Neuron (in vitro differentiated cells): ENCODE measurements at regions not wholly inside any gene's neighbourhood (a gene's known extent, or its start where the extent isn't known, plus 50 kb on each side); places are given as distances from the start of the nearest gene placed in this dataset.
"Not testable (repeated sequence)": the region's sequence is repeated elsewhere in the genome, so short reads cannot be mapped to it uniquely, and the experiment has no call there.

Experiments
- H2AFZ ChIP-seq: one replicate; pipeline ENCODE4 v1.6.1; 2013; ENCODE audit warnings: low read depth, mild to moderate bottlenecking, inconsistent platforms, low read length, moderate library complexity
- H3K27me3 ChIP-seq: one replicate; pipeline ENCODE4 v1.6.1; 2013; ENCODE audit warnings: low read length; ENCODE audit not compliant: insufficient read depth
- H3K36me3 ChIP-seq: one replicate; pipeline ENCODE4 v1.6.1; 2013; ENCODE audit warnings: low read length; ENCODE audit not compliant: insufficient read depth
- H3K4me1 ChIP-seq: one replicate; pipeline ENCODE4 v1.6.1; 2013; ENCODE audit warnings: low read length; ENCODE audit not compliant: insufficient read depth
- H3K4me3 ChIP-seq: 2 replicates; pipeline ENCODE4 v1.5.1; 2013; ENCODE audit warnings: mild to moderate bottlenecking, low read length, moderate library complexity
- H3K9me3 ChIP-seq: one replicate; pipeline ENCODE4 v1.6.1; 2013; ENCODE audit warnings: low read length

DNA sequence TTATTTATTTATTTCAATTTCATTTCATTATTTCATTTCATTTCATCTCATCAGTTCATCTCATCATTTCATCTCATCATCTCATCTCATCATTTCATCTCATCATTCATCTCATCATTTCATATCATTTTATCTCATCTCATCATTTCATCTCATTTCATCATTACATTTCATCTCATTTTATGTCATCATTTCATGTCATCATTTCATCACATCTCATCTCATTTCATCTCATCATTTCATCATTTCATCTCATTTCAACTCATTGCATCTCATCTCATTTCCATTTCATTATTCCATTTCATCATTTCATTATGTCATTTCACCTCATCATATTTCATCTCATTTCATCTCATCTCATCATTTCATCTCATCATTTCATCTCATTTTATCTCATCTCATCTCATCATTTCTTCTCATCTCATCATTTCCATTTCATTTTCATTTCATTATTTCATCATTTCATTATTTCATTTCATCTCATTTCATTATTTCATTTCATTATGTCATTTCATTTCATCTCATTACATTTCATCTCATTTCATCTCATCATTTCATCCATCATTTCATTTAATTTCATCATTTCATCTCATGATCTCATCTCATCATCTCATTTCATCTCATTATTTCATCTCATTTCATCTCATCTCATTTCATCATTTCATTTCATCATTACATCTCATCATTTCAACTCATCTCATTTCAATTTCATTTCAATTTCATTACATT, 2868.6 kb downstream of the RPIA start:
- H3K4me1 ChIP-seq, H3K36me3 ChIP-seq, H2AFZ ChIP-seq, H3K27me3 ChIP-seq, H3K9me3 ChIP-seq, H3K4me3 ChIP-seq: not testable (repeated sequence)

DNA sequence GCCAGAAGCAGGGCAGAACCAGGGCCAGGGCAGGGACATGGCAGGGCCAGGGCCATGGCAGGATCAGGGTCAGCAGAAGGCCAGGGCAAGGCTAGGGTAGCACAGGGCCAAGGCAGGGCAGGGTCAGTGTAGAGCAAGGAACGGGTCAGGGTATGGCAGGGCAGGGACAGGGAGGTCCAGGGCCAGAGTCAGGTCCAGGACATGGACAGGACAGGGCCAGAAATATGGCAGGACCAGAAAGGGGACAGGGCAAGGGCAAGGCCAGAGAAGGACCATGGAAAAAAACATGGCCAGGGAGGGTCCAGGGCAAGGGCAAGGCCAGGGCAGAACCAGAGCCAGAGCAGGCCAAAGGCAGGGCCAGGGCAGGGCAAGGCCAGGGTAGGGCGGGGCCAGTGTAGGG, 2870.7 kb downstream of the RPIA start:
- H3K27me3 ChIP-seq, H2AFZ ChIP-seq, H3K4me1 ChIP-seq, H3K4me3 ChIP-seq, H3K36me3 ChIP-seq, H3K9me3 ChIP-seq: not testable (repeated sequence)

DNA sequence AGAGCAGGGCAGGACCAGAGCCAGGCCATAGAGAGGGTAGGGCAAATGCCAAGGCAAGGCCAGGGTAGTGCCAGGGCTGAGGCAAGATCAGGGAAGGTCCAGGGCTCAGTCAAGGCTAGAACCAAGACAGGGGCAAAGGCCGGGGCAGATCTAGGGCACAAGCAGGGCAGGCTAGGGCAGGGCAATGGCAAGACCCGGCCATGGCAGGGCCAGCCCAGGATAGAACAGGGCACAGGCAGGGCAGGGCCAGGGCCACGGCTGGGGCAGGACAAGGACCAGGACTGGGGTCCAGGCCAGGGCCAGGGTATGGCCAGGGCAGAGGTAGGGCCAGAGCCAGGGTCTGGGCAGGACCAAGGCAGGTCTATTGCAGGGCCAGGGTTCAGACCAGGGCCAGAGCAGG, 2873.2 kb downstream of the RPIA start:
- not testable (repeated sequence) for H2AFZ ChIP-seq, H3K36me3 ChIP-seq

DNA sequence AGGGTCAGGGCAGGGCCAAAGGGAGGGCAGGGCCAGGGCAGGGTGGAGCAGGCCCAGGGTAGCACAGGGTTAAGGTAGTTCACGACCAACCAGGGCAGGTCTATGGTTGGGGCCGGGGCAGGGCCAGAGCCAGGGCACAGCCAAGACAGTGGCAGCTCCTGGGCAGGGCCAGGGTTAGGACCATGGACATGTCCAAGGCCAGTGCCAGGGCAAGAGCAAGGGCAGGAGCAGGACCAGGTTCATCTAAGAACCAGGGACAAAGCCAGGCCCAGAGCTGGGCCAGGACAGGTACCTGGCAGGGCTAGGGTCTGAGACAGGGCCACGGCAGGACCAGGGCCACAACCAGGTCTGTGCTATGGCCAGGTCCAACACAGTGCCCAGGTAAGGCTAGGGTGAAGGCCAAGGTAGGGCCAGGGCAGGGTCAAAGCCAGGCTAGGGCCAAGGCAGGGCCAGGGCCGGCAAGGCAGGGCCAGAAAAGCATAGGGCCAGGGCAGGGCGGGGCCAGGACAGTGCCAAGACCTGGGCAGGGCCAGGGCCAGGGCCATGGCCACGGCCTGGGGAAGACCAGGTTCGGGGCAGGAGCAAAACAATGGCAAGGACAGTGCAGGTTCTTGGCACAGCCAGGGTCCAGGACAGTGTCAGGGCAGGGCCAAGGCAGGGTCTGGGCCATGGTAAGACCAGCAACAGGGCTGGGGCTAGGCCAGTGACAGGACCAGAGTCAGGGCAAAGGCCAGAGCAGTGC, 2874.4 kb downstream of the RPIA start:
- H2AFZ ChIP-seq, H3K36me3 ChIP-seq, H3K4me1 ChIP-seq, H3K4me3 ChIP-seq, H3K27me3 ChIP-seq, H3K9me3 ChIP-seq: not testable (repeated sequence)

More for the DNA sequence above, 2873.2 kb downstream of the RPIA start:
- H3K4me3 ChIP-seq, H3K27me3 ChIP-seq, H3K4me1 ChIP-seq, H3K9me3 ChIP-seq: not testable (repeated sequence)

DNA sequence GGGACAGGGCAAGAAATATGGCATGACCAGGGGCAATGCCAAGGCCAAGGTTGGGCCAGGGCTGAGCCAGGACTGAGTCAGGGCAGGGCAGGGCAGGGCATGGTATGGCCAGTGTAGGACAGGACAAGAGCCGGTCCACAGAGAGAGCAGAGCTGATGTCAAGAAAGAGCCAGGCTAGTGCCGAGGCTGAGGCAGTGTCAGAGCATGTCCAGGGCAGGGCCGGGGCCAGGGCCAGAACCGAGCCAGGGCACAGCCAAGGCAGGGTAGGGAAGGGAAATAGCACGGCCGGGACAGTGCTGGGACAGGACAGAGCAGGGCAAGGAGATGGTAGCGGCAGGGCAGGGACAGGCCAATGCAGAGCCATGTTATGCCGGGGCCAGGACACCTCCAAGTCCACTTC, 2875.1 kb downstream of the RPIA start:
- not testable (repeated sequence) for H3K9me3 ChIP-seq, H3K4me3 ChIP-seq, H3K36me3 ChIP-seq, H2AFZ ChIP-seq, H3K27me3 ChIP-seq, H3K4me1 ChIP-seq

DNA sequence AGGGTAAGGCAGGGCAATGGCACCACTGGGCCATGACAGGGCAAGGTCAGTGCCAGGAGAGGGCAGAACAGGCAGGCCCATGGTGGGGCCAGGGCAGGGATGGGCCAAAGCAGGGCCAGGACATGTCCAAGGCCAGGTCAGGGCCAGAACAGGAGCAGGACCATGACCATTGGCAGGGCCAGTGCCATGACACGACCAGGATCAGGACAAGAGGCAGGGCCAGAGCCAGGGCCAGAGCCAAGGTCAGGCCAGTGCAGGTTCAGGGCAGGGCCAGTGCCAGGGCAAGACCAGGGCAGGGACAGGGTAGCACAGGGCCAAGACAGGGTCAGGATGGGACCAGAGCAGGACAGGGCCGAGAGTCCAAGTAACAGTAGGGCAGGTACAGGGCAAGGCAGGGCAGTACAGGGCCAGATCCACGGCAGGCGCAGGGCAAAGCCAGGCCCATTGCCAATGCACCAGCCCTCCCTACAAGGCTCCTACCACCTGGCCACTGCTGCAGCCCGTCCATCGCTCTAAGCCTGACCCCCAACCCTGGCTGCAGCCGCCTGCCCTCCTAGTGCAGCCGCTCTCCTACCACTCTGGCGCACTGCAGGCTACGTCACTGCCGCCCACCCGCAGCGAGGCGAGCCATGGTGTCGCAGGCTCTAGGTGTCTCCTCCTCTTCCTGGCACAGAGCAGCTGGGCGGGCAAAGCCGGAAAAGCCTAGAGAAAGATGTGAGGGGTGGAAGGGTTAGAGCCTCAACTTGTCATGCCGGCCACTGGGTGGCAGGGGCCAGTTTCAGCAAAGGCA, 2876.3 kb downstream of the RPIA start:
- not testable (repeated sequence) for H3K4me3 ChIP-seq, H3K27me3 ChIP-seq, H3K9me3 ChIP-seq, H3K36me3 ChIP-seq, H2AFZ ChIP-seq, H3K4me1 ChIP-seq

DNA sequence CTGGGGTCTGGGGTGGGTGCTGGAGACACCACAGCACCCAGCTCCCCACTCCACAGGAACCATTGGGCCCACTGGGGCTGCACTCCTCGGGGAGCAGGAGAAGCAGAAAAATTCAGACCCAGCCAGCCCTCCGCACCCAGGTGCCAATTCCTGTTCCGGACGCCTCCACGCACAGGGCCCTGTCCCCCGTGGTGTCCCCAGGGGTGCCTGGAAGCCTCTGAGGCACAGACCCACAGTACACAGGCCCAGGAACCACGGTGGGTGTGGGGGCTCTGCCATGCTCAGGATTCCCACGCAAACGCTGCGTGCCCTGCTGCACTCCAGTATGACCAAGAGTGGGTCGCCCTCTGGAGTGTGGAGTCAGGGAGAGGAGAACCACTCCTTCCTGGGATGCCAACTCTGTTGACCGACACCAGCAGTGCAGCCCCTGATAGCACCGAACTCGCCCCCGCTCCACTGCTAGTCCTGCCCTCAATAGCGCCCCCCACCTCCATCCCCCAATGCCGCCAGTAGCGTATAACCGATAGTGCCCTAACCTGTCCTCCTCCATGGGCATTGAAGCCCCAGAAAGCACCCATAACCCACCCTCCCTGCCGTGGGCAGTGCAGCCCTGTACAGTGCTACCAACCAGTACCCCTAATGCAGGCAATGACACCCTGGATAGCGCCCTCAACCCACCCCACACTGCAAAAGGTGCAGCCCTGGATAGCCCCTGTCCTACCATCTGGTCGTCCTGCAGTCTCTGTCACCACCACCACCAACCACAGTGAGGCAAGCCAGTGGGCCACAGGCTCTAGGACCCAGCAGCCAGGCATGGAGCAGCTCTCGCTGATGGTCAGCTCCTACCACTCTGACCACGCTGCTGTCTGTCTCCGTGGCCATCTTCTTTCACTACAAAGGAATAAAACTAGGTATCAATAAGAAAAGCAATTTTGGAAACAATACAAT, 2877.2 kb downstream of the RPIA start:
- H2AFZ ChIP-seq, H3K27me3 ChIP-seq, H3K9me3 ChIP-seq, H3K4me1 ChIP-seq, H3K4me3 ChIP-seq, H3K36me3 ChIP-seq: not testable (repeated sequence)

DNA sequence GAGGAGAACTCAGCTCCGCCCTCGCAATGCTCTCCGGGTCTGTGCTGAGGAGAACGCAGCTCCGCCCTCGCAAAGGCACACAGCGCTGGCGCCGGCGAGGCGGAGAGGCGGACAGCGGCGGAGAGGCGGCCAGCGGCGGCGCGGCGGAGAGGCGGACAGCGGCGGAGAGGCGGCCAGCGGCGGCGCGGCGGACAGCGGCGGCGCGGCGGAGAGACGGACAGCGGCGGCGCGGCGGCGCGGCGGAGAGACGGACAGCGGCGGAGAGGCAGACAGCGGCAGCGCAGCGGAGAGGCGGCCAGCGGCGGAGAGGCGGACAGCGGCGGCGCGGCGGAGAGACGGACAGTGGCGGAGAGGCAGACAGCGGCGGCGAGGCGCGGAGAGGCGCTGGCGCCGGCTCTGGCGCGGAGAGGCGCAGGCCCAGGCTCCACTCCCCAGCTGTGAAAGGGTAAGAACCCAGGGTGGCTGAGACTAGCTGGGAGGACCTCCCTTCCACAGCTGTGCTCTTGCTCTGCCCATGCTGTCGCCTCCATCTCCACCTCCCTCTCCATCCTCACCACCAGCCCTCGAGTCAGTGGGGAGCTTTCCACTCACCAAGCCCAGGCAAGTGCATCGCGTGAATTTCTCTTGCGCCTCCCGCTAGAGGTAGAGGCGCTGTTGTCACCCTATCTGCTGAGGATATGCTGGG, 2879.9 kb downstream of the RPIA start:
- H3K36me3 ChIP-seq, H3K27me3 ChIP-seq, H3K4me3 ChIP-seq, H3K4me1 ChIP-seq, H3K9me3 ChIP-seq, H2AFZ ChIP-seq: not testable (repeated sequence)

DNA sequence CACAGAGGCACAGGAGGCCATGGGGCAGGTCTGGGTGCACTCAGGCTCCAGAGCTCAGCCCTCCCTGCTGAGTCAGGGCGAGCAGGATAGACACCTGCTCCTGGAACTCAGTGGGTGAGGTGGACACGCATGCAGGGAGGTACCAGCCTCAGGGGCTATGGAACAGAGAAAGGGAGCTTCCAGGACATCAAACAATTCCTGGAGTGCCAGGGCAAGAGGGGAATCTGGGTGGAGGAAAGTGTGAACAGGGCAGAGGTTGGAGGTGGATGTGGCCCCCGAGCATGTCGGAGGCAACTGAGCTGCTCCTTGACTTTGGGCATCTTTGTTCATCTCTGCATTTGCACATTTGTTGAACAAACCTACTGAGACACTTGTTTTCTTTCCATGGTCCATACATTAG, 2881.5 kb downstream of the RPIA start:
- not testable (repeated sequence) for H3K4me1 ChIP-seq, H3K4me3 ChIP-seq, H3K9me3 ChIP-seq, H3K27me3 ChIP-seq, H3K36me3 ChIP-seq, H2AFZ ChIP-seq

DNA sequence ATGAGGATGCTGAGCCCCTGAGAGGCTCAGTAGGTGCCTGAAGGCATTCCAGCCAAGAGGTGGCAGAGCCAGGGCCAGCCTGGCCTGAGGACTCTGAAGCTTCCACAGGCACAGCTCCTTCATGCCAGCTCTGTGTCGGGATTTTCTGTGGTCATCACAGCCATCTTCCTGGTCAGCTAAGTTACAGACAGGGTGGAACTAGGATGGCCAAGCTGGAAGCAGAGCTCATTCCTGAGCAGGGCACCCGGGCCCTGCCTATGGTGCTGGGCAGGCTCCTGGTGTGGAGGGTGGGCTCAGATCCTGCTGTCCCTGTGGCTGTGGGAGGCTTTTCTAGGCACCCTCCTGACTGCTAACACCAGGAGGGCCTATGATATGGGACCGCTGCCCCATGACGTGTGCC, 2882.3 kb downstream of the RPIA start:
- H3K4me1 ChIP-seq, H3K36me3 ChIP-seq, H3K27me3 ChIP-seq, H3K9me3 ChIP-seq, H2AFZ ChIP-seq, H3K4me3 ChIP-seq: not testable (repeated sequence)

DNA sequence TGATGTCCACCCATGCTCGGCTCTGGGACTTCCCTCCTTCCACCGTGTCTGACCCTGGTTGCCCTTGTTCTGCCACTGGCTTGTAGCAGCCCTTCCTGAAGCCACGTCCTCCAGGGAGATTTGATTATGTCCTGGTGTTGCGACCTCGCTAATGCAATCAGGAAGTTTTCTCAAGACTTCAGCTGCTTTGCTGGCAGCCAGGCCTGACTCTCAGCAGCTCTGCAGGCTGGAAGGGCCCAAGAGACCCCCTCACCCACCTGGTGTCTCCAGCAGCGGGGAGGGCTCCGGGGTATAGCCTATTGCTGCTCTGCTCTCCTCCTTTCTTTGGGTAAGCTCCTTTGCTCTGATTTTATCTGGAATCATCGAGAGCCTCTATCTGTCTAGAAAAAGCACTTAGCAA, 2882.8 kb downstream of the RPIA start:
- H3K27me3 ChIP-seq, H3K4me3 ChIP-seq: not testable (repeated sequence)

DNA sequence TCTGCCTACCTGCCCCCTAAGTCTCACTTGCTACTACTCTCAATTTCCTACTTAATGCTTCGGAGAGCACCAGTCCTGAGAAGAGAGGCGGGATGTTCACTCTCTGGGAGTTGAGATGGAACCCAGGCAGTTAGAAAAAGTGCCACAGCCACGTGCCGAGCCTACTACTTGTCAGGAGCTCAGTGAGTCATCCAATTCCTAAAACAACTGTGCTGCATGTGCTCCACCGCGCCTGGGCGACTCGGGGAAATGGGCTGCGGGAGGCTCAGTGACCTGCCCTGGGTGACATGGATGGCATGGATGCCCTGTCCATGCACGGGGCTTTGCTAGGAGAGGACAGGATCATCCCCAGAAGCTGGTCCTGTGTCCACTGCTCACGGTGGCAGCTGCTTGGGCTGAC, 2884.2 kb downstream of the RPIA start:
- not testable (repeated sequence) for H3K27me3 ChIP-seq, H3K4me3 ChIP-seq, H3K9me3 ChIP-seq, H3K36me3 ChIP-seq, H3K4me1 ChIP-seq, H2AFZ ChIP-seq

More for the DNA sequence above, 2882.8 kb downstream of the RPIA start:
- not testable (repeated sequence) for H3K36me3 ChIP-seq, H2AFZ ChIP-seq, H3K4me1 ChIP-seq, H3K9me3 ChIP-seq
